ENCODE measurements at regions not wholly inside any gene's neighbourhood (a gene's known extent, or its start where the extent isn't known, plus 50 kb on each side); places are given as distances from the start of the nearest gene placed in this dataset.
"Not testable (repeated sequence)": the region's sequence is repeated elsewhere in the genome, so short reads cannot be mapped to it uniquely, and the experiment has no call there.

GRCh38 chr6:67839818-67840217 lies 795.3 kb upstream of the ADGRB3 start:
- no peak for DNase-seq

GRCh38 chr6:67825201-67825895 lies 809.7 kb upstream of the ADGRB3 start:
- DNase-seq, result no peak

- no peak for DNase-seq
These were observed 816.8 kb upstream of the ADGRB3 start for GRCh38 chr6:67818322-67818721.

- DNase-seq, result no peak
These were observed 819.5 kb upstream of the ADGRB3 start for GRCh38 chr6:67815623-67816022.

GRCh38 chr6:67814262-67814661 lies 820.8 kb upstream of the ADGRB3 start:
- DNase-seq, result no peak

- no peak for DNase-seq
These were observed 822.4 kb upstream of the ADGRB3 start for GRCh38 chr6:67812693-67813092.

GRCh38 chr6:67812125-67812524 lies 823.0 kb upstream of the ADGRB3 start:
- DNase-seq, result no peak

GRCh38 chr6:67811239-67812037 lies 823.6 kb upstream of the ADGRB3 start:
- DNase-seq, result no peak

- not testable (repeated sequence) for DNase-seq
These were observed 830.3 kb upstream of the ADGRB3 start for GRCh38 chr6:67804808-67805207.

- no peak for DNase-seq
These were observed 832.3 kb upstream of the ADGRB3 start for GRCh38 chr6:67802771-67803170.

- no peak for DNase-seq
These were observed 842.1 kb upstream of the ADGRB3 start for GRCh38 chr6:67792996-67793395.

GRCh38 chr6:67790569-67790968 lies 844.5 kb upstream of the ADGRB3 start:
- no peak for DNase-seq

GRCh38 chr6:67787119-67787518 lies 848.0 kb upstream of the ADGRB3 start:
- not testable (repeated sequence) for DNase-seq

GRCh38 chr6:67779876-67780275 lies 855.2 kb upstream of the ADGRB3 start:
- DNase-seq, result no peak

GRCh38 chr6:67775333-67775732 lies 859.7 kb upstream of the ADGRB3 start:
- no peak for DNase-seq

GRCh38 chr6:67768972-67769371 lies 866.1 kb upstream of the ADGRB3 start:
- no peak for DNase-seq

GRCh38 chr6:67767046-67767822 lies 867.8 kb upstream of the ADGRB3 start:
- not testable (repeated sequence) for DNase-seq

- DNase-seq, result no peak
These were observed 869.0 kb upstream of the ADGRB3 start for GRCh38 chr6:67766057-67766456.

GRCh38 chr6:67759001-67759400 lies 876.1 kb upstream of the ADGRB3 start:
- no peak for DNase-seq

GRCh38 chr6:67757465-67758033 lies 877.5 kb upstream of the ADGRB3 start:
- no peak for DNase-seq

GRCh38 chr6:67748521-67748920 lies 886.6 kb upstream of the ADGRB3 start:
- DNase-seq, result no peak

GRCh38 chr6:67736816-67737215 lies 898.3 kb upstream of the ADGRB3 start:
- DNase-seq, result no peak

- DNase-seq, result no peak
These were observed 898.9 kb upstream of the ADGRB3 start for GRCh38 chr6:67736161-67736560.

All from NCI-H1092 (cell line).